Heart left ventricle (tissue), 13 donors: ENCODE measurements at regions not wholly inside any gene's neighbourhood (a gene's known extent, or its start where the extent isn't known, plus 50 kb on each side); places are given as distances from the start of the nearest gene placed in this dataset.

ENCODE experiments used
- POLR2A ChIP-seq, 2 donors: fragments of 450-650 bp; IDR thresholded peaks; one replicate each; pipeline ENCODE4 v1.6.1; 2017; ENCODE audit warnings: antibody characterized with exemption in 2 of 2, mild to moderate bottlenecking in 2 of 2, moderate library complexity in 2 of 2
- TF ChIP-seq, protein P1 (sequence below), 12 donors: fragments of 200-600 bp; sonication (generic) in 4 of 12; IDR thresholded peaks; one replicate each; pipeline versions ENCODE4 v1.5.0 to v1.8.0; 2018 to 2022; ENCODE audit warnings: antibody characterized with exemption in 12 of 12, mild to moderate bottlenecking in 5 of 12
- donor health status: ischemic (EF 13 %, LVEDD 7.1; RV severe dilation, severe dysfunction).
- donor health status: DM: no; HTN: yes; CAD: no.
- donor health status: DM: no; HTN: no; CAD: no.
- donor health status: ischemic (EF 25% LVEDD 6.9; RV normal size, moderate dysfunction).
- donor health status: ischemic (EF 25% LVEDD 5.7; RV mildly dilated, moderate dysfunction).
- donor health status: ischemic (EF 35%, LVEDD 5.7; RV mildly dilated, moderate dysfunction).
- donor health status: nonischemic (EF 11% LVEDD 7.7; RV severe dilation, severe dysfunction).
- donor health status: DM: yes; HTN: yes; CAD: no.
- donor health status: PGD.
- donor health status: ischemic (EF 29% LVEDD 5.4; RV normal size, mild dysfunction).
- donor health status: nonischemic (EF 23%, LVEDD 6.1; RV moderate dilation, normal function).

DNA sequence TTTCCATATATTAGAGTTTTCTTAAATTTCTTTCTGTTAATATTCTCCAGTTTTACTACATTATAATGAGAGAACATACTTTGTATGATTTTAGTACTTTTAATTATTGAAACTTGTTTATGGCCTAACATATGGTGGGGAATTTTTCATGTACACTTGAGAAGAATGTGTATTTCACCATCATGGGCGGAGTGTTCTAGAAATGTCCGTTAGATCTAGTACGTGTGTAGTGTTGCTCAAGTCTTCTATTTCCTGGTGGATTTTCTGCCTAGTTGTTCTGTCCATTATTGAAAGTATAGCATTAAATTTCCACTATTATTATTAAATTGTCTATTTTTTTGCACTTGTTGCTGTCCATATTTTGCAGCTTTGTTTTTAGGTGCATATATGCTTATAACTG lies 64.0 kb upstream of the RGS21 start:
- TF ChIP-seq, protein P1, sequence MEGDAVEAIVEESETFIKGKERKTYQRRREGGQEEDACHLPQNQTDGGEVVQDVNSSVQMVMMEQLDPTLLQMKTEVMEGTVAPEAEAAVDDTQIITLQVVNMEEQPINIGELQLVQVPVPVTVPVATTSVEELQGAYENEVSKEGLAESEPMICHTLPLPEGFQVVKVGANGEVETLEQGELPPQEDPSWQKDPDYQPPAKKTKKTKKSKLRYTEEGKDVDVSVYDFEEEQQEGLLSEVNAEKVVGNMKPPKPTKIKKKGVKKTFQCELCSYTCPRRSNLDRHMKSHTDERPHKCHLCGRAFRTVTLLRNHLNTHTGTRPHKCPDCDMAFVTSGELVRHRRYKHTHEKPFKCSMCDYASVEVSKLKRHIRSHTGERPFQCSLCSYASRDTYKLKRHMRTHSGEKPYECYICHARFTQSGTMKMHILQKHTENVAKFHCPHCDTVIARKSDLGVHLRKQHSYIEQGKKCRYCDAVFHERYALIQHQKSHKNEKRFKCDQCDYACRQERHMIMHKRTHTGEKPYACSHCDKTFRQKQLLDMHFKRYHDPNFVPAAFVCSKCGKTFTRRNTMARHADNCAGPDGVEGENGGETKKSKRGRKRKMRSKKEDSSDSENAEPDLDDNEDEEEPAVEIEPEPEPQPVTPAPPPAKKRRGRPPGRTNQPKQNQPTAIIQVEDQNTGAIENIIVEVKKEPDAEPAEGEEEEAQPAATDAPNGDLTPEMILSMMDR (IDR thresholded peaks at IDR 0.05): no peak
- no peak for TF ChIP-seq POLR2A (IDR thresholded peaks at IDR 0.05)
